PC-3 (cell line): ENCODE measurements at regions not wholly inside any gene's neighbourhood (a gene's known extent, or its start where the extent isn't known, plus 50 kb on each side); places are given as distances from the start of the nearest gene placed in this dataset.

Experiments
- ATAC-seq: fragments of 200-7000 bp; cut with Tn5 transposase; 2 replicates; pipeline ENCODE4 v1.9.1; 2020; ENCODE audit warnings: mild to moderate bottlenecking, moderate library complexity
- BruUV-seq: library from RNA; stranded (reverse); fragments of 400-500 nt; replicated peaks from 2 replicates; lab custom pipeline; 2021; lab: Mats Ljungman, UMichigan
- CTCF ChIA-PET: fragments of 300-600 bp; sonication (Branson Sonifier 250); formaldehyde crosslinking; loops from one replicate; lab custom pipeline; 2022; ENCODE audit warnings: antibody characterized with exemption; lab: Charles Lee
- POLR2A ChIA-PET: fragments of 300-600 bp; sonication (Branson Sonifier 250); formaldehyde crosslinking; loops from one replicate; lab custom pipeline; 2022; ENCODE audit warnings: antibody characterized with exemption; ENCODE audit not compliant: unreplicated experiment; lab: Charles Lee
- DNase-seq: peaks from one replicate; pipeline ENCODE4 v3.0.0-alpha.2; 2015
- H2AFZ ChIP-seq: fragments of 300-600 bp; sonication (generic); 2 replicates; pipeline ENCODE4 v1.6.0; 2016; ENCODE audit warnings: antibody characterized with exemption, low read length
- H3F3A ChIP-seq: fragments of 300-600 bp; sonication (generic); one replicate; pipeline ENCODE4 v1.6.0; 2017; ENCODE audit warnings: antibody characterized with exemption, low read length, control low read depth, mild to moderate bottlenecking; ENCODE audit not compliant: unreplicated experiment
- H3K27ac ChIP-seq: fragments of 300-600 bp; sonication (generic); 2 replicates; pipeline ENCODE4 v1.5.1; 2016; ENCODE audit warnings: mild to moderate bottlenecking, low read length
- H3K27me3 ChIP-seq: fragments of 300-600 bp; sonication (generic); 2 replicates; pipeline ENCODE4 v1.6.1; 2016; ENCODE audit warnings: low read length, mixed read lengths
- H3K36me3 ChIP-seq: fragments of 300-600 bp; sonication (generic); 2 replicates; pipeline ENCODE4 v1.6.1; 2016; ENCODE audit warnings: low read depth, mixed run types, low read length, mixed read lengths
- H3K4me1 ChIP-seq: fragments of 300-600 bp; sonication (generic); 2 replicates; pipeline ENCODE4 v1.5.1; 2016; ENCODE audit warnings: low read length; ENCODE audit not compliant: insufficient read depth
- H3K4me2 ChIP-seq: fragments of 300-600 bp; sonication (generic); 2 replicates; pipeline ENCODE4 v1.6.0; 2016; ENCODE audit warnings: low read length
- H3K4me3 ChIP-seq: fragments of 300-600 bp; sonication (generic); 2 replicates; pipeline ENCODE4 v1.5.1; 2016; ENCODE audit warnings: mild to moderate bottlenecking, low read length, mixed read lengths
- H3K79me2 ChIP-seq: fragments of 300-600 bp; sonication (generic); 2 replicates; pipeline ENCODE4 v1.6.1; 2017; ENCODE audit warnings: low read length, mixed read lengths
- H3K9ac ChIP-seq: fragments of 300-600 bp; sonication (generic); 2 replicates; pipeline ENCODE4 v1.6.0; 2016; ENCODE audit warnings: mild to moderate bottlenecking, low read length
- H3K9me2 ChIP-seq: fragments of 300-600 bp; sonication (generic); replicated peaks from 2 replicates; pipeline ENCODE4 v1.6.1; 2016; ENCODE audit warnings: mixed run types, low read length, mixed read lengths
- H3K9me3 ChIP-seq: fragments of 300-600 bp; sonication (generic); 2 replicates; pipeline ENCODE4 v1.6.1; 2016; ENCODE audit warnings: low read length, mixed read lengths
- H4K20me1 ChIP-seq: fragments of 300-600 bp; sonication (generic); 2 replicates; pipeline ENCODE4 v1.6.1; 2016; ENCODE audit warnings: low read length, mixed read lengths
- EZH2 ChIP-seq: fragments of 300-600 bp; sonication (generic); IDR thresholded peaks from one replicate; pipeline ENCODE4 v1.6.1; 2017; ENCODE audit warnings: antibody characterized with exemption, mild to moderate bottlenecking, low read length; ENCODE audit not compliant: unreplicated experiment
- EZH2phosphoT487 ChIP-seq: fragments of 300-600 bp; sonication (generic); IDR thresholded peaks from 2 replicates; pipeline ENCODE4 v1.6.1; 2018; ENCODE audit warnings: mild to moderate bottlenecking, antibody characterized with exemption, low read length, borderline replicate concordance
- intact Hi-C: fragments of 100-400 bp; cut with micrococcal nuclease; formaldehyde crosslinking; loops from 2 replicates; pipeline ENCODE4 v1.9.0; 2023
- TF ChIP-seq, protein P1 (sequence below): fragments of 300-600 bp; sonication (generic); conservative IDR thresholded peaks from 2 replicates; pipeline ENCODE4 v1.5.1; 2017; ENCODE audit warnings: antibody characterized with exemption, low read depth, mild to moderate bottlenecking, low read length

- intact Hi-C loops: no loop called here
- no peaks in the 10 kb centered on the region for H3K79me2 ChIP-seq
- ATAC-seq (no peak), DNase-seq (no peak)
- H3K9me3 ChIP-seq: no peaks in the 10 kb centered on the region
- H3K9ac ChIP-seq: no peak overlapping the region
- ChIA-PET POLR2A (no interaction called here), CTCF (no interaction called here)
- H3K9me2 ChIP-seq: no peaks in the 10 kb centered on the region
- peaks cover 6% of the 10 kb centered on the region for H3K4me1 ChIP-seq
- H3F3A ChIP-seq: no peaks in the 10 kb centered on the region
- H3K36me3 ChIP-seq: no peaks in the 10 kb centered on the region
- H3K27me3 ChIP-seq: no peaks in the 10 kb centered on the region
- no peaks in the 10 kb centered on the region for H4K20me1 ChIP-seq
- TF ChIP-seq EZH2phosphoT487 (no peak), EZH2 (no peak)
- TF ChIP-seq, protein P1, sequence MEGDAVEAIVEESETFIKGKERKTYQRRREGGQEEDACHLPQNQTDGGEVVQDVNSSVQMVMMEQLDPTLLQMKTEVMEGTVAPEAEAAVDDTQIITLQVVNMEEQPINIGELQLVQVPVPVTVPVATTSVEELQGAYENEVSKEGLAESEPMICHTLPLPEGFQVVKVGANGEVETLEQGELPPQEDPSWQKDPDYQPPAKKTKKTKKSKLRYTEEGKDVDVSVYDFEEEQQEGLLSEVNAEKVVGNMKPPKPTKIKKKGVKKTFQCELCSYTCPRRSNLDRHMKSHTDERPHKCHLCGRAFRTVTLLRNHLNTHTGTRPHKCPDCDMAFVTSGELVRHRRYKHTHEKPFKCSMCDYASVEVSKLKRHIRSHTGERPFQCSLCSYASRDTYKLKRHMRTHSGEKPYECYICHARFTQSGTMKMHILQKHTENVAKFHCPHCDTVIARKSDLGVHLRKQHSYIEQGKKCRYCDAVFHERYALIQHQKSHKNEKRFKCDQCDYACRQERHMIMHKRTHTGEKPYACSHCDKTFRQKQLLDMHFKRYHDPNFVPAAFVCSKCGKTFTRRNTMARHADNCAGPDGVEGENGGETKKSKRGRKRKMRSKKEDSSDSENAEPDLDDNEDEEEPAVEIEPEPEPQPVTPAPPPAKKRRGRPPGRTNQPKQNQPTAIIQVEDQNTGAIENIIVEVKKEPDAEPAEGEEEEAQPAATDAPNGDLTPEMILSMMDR: no peak
- H3K4me2 ChIP-seq: no peak overlapping the region
- no TSS peak for BruUV-seq
- H3K27ac ChIP-seq: no peak overlapping the region
- no peak overlapping the region for H3K4me3 ChIP-seq
- H2AFZ ChIP-seq: no peak overlapping the region
Observed at GRCh38 chr14:97172644-97173043, 375.5 kb downstream of the VRK1 start.

- intact Hi-C loops: loop anchor here (2.0 kb wide), 1 partner anchor 70 kb away; no protein-coding TSS in a partner anchor
- Histone ChIP-seq H3K36me3 (no peaks in the 10 kb centered on the region), H3K4me1 (peaks cover 40% of the 10 kb centered on the region), H3K4me3 (no peak overlapping the region), H3K9me2 (no peaks in the 10 kb centered on the region), H3K27me3 (no peaks in the 10 kb centered on the region), H3K27ac (0 out of 2 replicates have a peak overlapping the region, but pooled peaks have one; percentile 77), H3K4me2 (no peak overlapping the region), H3K9me3 (no peaks in the 10 kb centered on the region), H3K9ac (peak overlapping the region; percentile 14; the same call in 1 of the 2 replicates), H3F3A (no peaks in the 10 kb centered on the region), H4K20me1 (no peaks in the 10 kb centered on the region), H3K79me2 (no peaks in the 10 kb centered on the region), H2AFZ (peak overlapping the region; percentile 56; the same call in 1 of the 2 replicates)
- no TSS peak for BruUV-seq
- ATAC-seq (peak; percentile 49), DNase-seq (peak; percentile 81)
- POLR2A ChIA-PET: no interaction called here
- TF ChIP-seq EZH2: no peak
- TF ChIP-seq, protein P1: peak; percentile 68
- CTCF ChIA-PET: interaction anchor here (0.6 to 0.7 kb wide), 3 partner anchors 112 to 763 kb away, joined by 3 to 13 read pairs (median 4); no protein-coding TSS in a partner anchor
Observed at GRCh38 chr14:97177016-97177415, 379.8 kb downstream of the VRK1 start.

- Histone ChIP-seq H3K79me2 (no peaks in the 10 kb centered on the region), H3K27ac (peak overlapping the region; percentile 77; the same call in 1 of the 2 replicates), H3K9me3 (no peaks in the 10 kb centered on the region), H3K9me2 (no peaks in the 10 kb centered on the region), H3K4me1 (peaks cover 40% of the 10 kb centered on the region), H3K4me2 (no peak overlapping the region), H3K4me3 (no peak overlapping the region), H2AFZ (no peak overlapping the region), H3K9ac (peak overlapping the region; percentile 14; the same call in 1 of the 2 replicates), H3F3A (no peaks in the 10 kb centered on the region), H4K20me1 (no peaks in the 10 kb centered on the region), H3K27me3 (no peaks in the 10 kb centered on the region), H3K36me3 (no peaks in the 10 kb centered on the region)
- POLR2A ChIA-PET: no interaction called here
- intact Hi-C loops: loop anchor here (2.0 kb wide), 1 partner anchor 71 kb away; no protein-coding TSS in a partner anchor
- no peak for DNase-seq
- TF ChIP-seq, protein P1: no peak
- TF ChIP-seq EZH2phosphoT487 (no peak), EZH2 (no peak)
- CTCF ChIA-PET: no interaction called here
- ATAC-seq: no peak
- BruUV-seq: no TSS peak
Observed at GRCh38 chr14:97177635-97178034, 380.5 kb downstream of the VRK1 start.
